B cell (primary cell): ENCODE measurements at regions not wholly inside any gene's neighbourhood (a gene's known extent, or its start where the extent isn't known, plus 50 kb on each side); places are given as distances from the start of the nearest gene placed in this dataset.

Experiments used
- ATAC-seq: fragments of 200-7000 bp; cut with Tn5 transposase; one replicate; pipeline ENCODE4 v1.10.0; 2021; ENCODE audit warnings: low read depth, mild to moderate bottlenecking, moderate number of reproducible peaks, moderate library complexity
- CTCF ChIA-PET: fragments of 350-600 bp; sonication (Branson Sonifier 250); formaldehyde crosslinking; loops from one replicate; lab custom pipeline; 2021; ENCODE audit warnings: antibody characterized with exemption, inconsistent platforms; lab: Charles Lee
- POLR2A ChIA-PET: fragments of 350-600 bp; sonication (Branson Sonifier 250); formaldehyde crosslinking; loops from one replicate; lab custom pipeline; 2021; ENCODE audit warnings: antibody characterized with exemption; lab: Charles Lee
- DNase-seq: peaks from one replicate; pipeline ENCODE4 v3.0.0; 2013
- H2AFZ ChIP-seq: 2 replicates; pipeline ENCODE4 v1.6.1; 2012; ENCODE audit warnings: mild to moderate bottlenecking, low read depth, low read length; ENCODE audit not compliant: insufficient read depth, poor library complexity, severe bottlenecking
- H3K27ac ChIP-seq, 2 donors: 1 replicate in 1 of 2; 2 replicates in 1 of 2; pipeline ENCODE4 v1.5.1; 2012 to 2013; ENCODE audit warnings: low read length in 2 of 2, mild to moderate bottlenecking in 2 of 2, moderate library complexity in 1 of 2
- H3K27me3 ChIP-seq, 4 experiments: fragments of 200-600 bp in 1 of 4; sonication (generic) in 1 of 4; replicated peaks in 1 of 4; 1 replicate in 2 of 4; 2 replicates in 2 of 4; pipeline versions ENCODE4 v1.6.1 to v1.7.0; 2013 to 2016; ENCODE audit warnings: low read length in 3 of 4, mild to moderate bottlenecking in 2 of 4, mixed read lengths in 1 of 4, moderate library complexity in 1 of 4; ENCODE audit not compliant: insufficient read depth in 4 of 4, control insufficient read depth in 3 of 4; ENCODE audit errors: control extremely low read depth in 1 of 4
- H3K36me3 ChIP-seq, 2 experiments: replicated peaks in 1 of 2; 1 replicate in 1 of 2; 2 replicates in 1 of 2; pipeline versions ENCODE4 v1.6.1 to v1.7.1; 2013; ENCODE audit warnings: low read length in 1 of 2; ENCODE audit not compliant: insufficient read depth in 2 of 2, control insufficient read depth in 1 of 2; ENCODE audit errors: control extremely low read depth in 1 of 2, extremely low read depth in 1 of 2
- H3K4me1 ChIP-seq, 2 donors: fragments of 200-600 bp in 1 of 2; sonication (generic) in 1 of 2; 1 replicate in 1 of 2; 2 replicates in 1 of 2; pipeline versions ENCODE4 v1.5.1 to v1.6.1; 2013 to 2017; ENCODE audit warnings: low read length in 2 of 2; ENCODE audit not compliant: control insufficient read depth in 2 of 2, insufficient read depth in 2 of 2
- H3K4me2 ChIP-seq: replicated peaks from 2 replicates; pipeline ENCODE3; 2012; ENCODE audit warnings: mild to moderate bottlenecking, low read depth, low read length; ENCODE audit not compliant: poor library complexity, severe bottlenecking
- H3K4me3 ChIP-seq, 5 experiments: fragments of 200-600 bp in 1 of 5; sonication (generic) in 1 of 5; 1 replicate in 3 of 5; 2 replicates in 2 of 5; pipeline versions ENCODE4 v1.5.1 to v1.7.0; 2011 to 2016; ENCODE audit warnings: low read length in 4 of 5, mild to moderate bottlenecking in 4 of 5, low read depth in 2 of 5, control low read depth in 1 of 5, moderate library complexity in 1 of 5; ENCODE audit not compliant: insufficient read depth in 1 of 5; ENCODE audit errors: control extremely low read depth in 1 of 5, extremely low read depth in 1 of 5
- H3K79me2 ChIP-seq: fragments of 200-600 bp; sonication (generic); one replicate; pipeline ENCODE4 v1.6.0; 2016; ENCODE audit warnings: low read length; ENCODE audit not compliant: control insufficient read depth, insufficient read depth
- H3K9ac ChIP-seq: fragments of 200-600 bp; sonication (generic); 2 replicates; pipeline ENCODE4 v1.6.1; 2017; ENCODE audit warnings: mild to moderate bottlenecking, low read length, moderate library complexity
- H3K9me3 ChIP-seq, 3 donors: one replicate each; pipeline versions ENCODE4 v1.6.1 to v1.7.1; 2013; ENCODE audit warnings: low read length in 2 of 3; ENCODE audit not compliant: control insufficient read depth in 2 of 3, insufficient read depth in 1 of 3; ENCODE audit errors: control extremely low read depth in 1 of 3
- H4K20me1 ChIP-seq: 2 replicates; pipeline ENCODE4 v1.6.0; 2012; ENCODE audit warnings: mild to moderate bottlenecking, low read length; ENCODE audit not compliant: insufficient read depth, control insufficient read depth, poor library complexity, severe bottlenecking
- H3K27ac Mint-ChIP-seq: one replicate; pipeline ENCODE4 v1.8.0; 2021; ENCODE audit warnings: mixed read lengths
- H3K27me3 Mint-ChIP-seq: one replicate; pipeline ENCODE4 v1.8.0; 2021; ENCODE audit warnings: mixed read lengths
- H3K4me1 Mint-ChIP-seq: one replicate; pipeline ENCODE4 v1.8.0; 2021; ENCODE audit warnings: mixed read lengths
- H3K4me3 Mint-ChIP-seq: one replicate; pipeline ENCODE4 v1.8.0; 2021; ENCODE audit warnings: mixed read lengths
- H3K9me3 Mint-ChIP-seq: one replicate; pipeline ENCODE4 v1.8.0; 2022; ENCODE audit warnings: mixed read lengths; ENCODE audit not compliant: insufficient read depth
- EZH2 ChIP-seq: IDR thresholded peaks from 2 replicates; pipeline ENCODE4 v1.6.1; 2012; ENCODE audit warnings: borderline replicate concordance, low read depth, mild to moderate bottlenecking, moderate library complexity, low read length; ENCODE audit not compliant: insufficient read depth, poor library complexity, severe bottlenecking
- WGBS: methylation state at CpG from one replicate; pipeline ENCODE4 v1.1.5; 2013; ENCODE audit warnings: missing lambda C conversion rate; ENCODE audit not compliant: insufficient coverage; 5-methylcytosine and 5-hydroxymethylcytosine counted together
- intact Hi-C: fragments of 100-400 bp; cut with micrococcal nuclease; formaldehyde crosslinking; loops from one replicate; pipeline ENCODE4 v1.10.0; 2022
- TF ChIP-seq, protein P1 (sequence below): fragments of 200-600 bp; IDR thresholded peaks from one replicate; pipeline ENCODE4 v1.8.0; 2022; ENCODE audit warnings: antibody characterized with exemption, mild to moderate bottlenecking

- intact Hi-C loops = no loop called here
- ATAC-seq (no peak), DNase-seq (no peak)
- Histone ChIP-seq H2AFZ (no peak overlapping the region), H4K20me1 (no peaks in the 10 kb centered on the region), H3K36me3 (no peaks in the 10 kb centered on the region), H3K4me1 (no peaks in the 10 kb centered on the region), H3K9ac (no peak overlapping the region), H3K79me2 (no peaks in the 10 kb centered on the region), H3K27me3 (no peaks in the 10 kb centered on the region), H3K27ac (no peak overlapping the region), H3K9me3 (peaks cover 0 to 23% (median 0%) of the 10 kb centered on the region in 3 donors), H3K4me2 (no peak overlapping the region), H3K4me3 (no peak overlapping the region)
- Mint-ChIP-seq H3K9me3 (no peaks in the 10 kb centered on the region), H3K27me3 (peaks cover 3% of the 10 kb centered on the region), H3K4me1 (no peaks in the 10 kb centered on the region), H3K4me3 (no peak overlapping the region), H3K27ac (no peak overlapping the region)
- 86% methylated on average over 18 of the region's 22 CpGs for WGBS
- TF ChIP-seq, protein P1, sequence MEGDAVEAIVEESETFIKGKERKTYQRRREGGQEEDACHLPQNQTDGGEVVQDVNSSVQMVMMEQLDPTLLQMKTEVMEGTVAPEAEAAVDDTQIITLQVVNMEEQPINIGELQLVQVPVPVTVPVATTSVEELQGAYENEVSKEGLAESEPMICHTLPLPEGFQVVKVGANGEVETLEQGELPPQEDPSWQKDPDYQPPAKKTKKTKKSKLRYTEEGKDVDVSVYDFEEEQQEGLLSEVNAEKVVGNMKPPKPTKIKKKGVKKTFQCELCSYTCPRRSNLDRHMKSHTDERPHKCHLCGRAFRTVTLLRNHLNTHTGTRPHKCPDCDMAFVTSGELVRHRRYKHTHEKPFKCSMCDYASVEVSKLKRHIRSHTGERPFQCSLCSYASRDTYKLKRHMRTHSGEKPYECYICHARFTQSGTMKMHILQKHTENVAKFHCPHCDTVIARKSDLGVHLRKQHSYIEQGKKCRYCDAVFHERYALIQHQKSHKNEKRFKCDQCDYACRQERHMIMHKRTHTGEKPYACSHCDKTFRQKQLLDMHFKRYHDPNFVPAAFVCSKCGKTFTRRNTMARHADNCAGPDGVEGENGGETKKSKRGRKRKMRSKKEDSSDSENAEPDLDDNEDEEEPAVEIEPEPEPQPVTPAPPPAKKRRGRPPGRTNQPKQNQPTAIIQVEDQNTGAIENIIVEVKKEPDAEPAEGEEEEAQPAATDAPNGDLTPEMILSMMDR = no peak
- TF ChIP-seq EZH2 = no peak
- ChIA-PET CTCF (no interaction called here), POLR2A (no interaction called here)
Observed at GRCh38 chr10:131621784-131622624, 278.8 kb upstream of the PPP2R2D start.

GRCh38 chr10:131625041-131625440, 275.8 kb upstream of the PPP2R2D start:
- Mint-ChIP-seq H3K27ac (no peak overlapping the region), H3K9me3 (no peaks in the 10 kb centered on the region), H3K4me1 (no peaks in the 10 kb centered on the region), H3K4me3 (no peak overlapping the region), H3K27me3 (no peaks in the 10 kb centered on the region)
- H2AFZ ChIP-seq = no peak overlapping the region
- H3K9me3 ChIP-seq = peaks cover 3 to 29% (median 4%) of the 10 kb centered on the region in 3 donors
- no peak overlapping the region for H3K9ac ChIP-seq
- ATAC-seq = no peak
- H3K27me3 ChIP-seq = no peaks in the 10 kb centered on the region
- H4K20me1 ChIP-seq = no peaks in the 10 kb centered on the region
- no peaks in the 10 kb centered on the region for H3K36me3 ChIP-seq
- WGBS = 95% methylated on average over 26 of the region's 26 CpGs
- TF ChIP-seq EZH2 = no peak
- TF ChIP-seq, protein P1 = no peak
- no peaks in the 10 kb centered on the region for H3K4me1 ChIP-seq
- POLR2A ChIA-PET = no interaction called here
- H3K27ac ChIP-seq = no peak overlapping the region
- no peak overlapping the region for H3K4me2 ChIP-seq
- intact Hi-C loops = no loop called here
- CTCF ChIA-PET = no interaction called here
- no peaks in the 10 kb centered on the region for H3K79me2 ChIP-seq
- no peak overlapping the region for H3K4me3 ChIP-seq
- no peak for DNase-seq
